HL-60 (cell line): ENCODE measurements at regions not wholly inside any gene's neighbourhood (a gene's known extent, or its start where the extent isn't known, plus 50 kb on each side); places are given as distances from the start of the nearest gene placed in this dataset.

Experiments
- CTCF ChIP-seq: IDR thresholded peaks from one replicate; pipeline ENCODE4 v1.5.1; 2011; ENCODE audit warnings: low read length, control low read depth, inconsistent platforms; ENCODE audit not compliant: insufficient read depth
- GABPA ChIP-seq: IDR thresholded peaks from 2 replicates; pipeline ENCODE4 v1.6.1; 2012; ENCODE audit warnings: low read depth
- POLR2AphosphoS5 ChIP-seq: IDR thresholded peaks from 2 replicates; pipeline ENCODE4 v1.6.1; 2012; ENCODE audit warnings: low read depth
- SPI1 ChIP-seq: IDR thresholded peaks from 2 replicates; pipeline ENCODE4 v1.6.1; 2012; ENCODE audit warnings: low read depth, mild to moderate bottlenecking, borderline replicate concordance
- TF ChIP-seq, protein P1 (sequence below): IDR thresholded peaks from 2 replicates; pipeline ENCODE4 v1.6.1; 2012; ENCODE audit warnings: low read depth; ENCODE audit not compliant: insufficient replicate concordance

DNA sequence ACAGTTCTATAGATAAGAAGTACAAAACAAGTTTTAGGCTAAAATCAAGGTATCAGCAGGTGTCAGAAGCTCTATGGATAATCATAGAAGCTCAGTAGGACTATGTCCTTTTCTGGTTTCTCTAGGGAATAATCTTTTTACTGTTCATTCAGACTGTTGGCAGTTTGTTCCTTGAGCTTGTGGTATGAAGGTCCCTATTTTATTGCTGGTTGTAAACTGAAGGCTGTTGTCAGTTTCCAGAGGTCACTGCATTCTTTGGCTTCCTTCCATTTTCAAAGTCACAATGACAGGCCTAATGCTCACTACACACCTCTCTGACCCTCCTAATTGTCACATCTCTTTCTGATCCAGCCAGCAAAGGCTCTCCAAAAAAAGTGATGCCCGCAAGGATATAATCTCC lies 337.9 kb upstream of the EDNRB start:
- TF ChIP-seq CTCF, result no peak
- TF ChIP-seq POLR2AphosphoS5, result no peak
- TF ChIP-seq, protein P1, sequence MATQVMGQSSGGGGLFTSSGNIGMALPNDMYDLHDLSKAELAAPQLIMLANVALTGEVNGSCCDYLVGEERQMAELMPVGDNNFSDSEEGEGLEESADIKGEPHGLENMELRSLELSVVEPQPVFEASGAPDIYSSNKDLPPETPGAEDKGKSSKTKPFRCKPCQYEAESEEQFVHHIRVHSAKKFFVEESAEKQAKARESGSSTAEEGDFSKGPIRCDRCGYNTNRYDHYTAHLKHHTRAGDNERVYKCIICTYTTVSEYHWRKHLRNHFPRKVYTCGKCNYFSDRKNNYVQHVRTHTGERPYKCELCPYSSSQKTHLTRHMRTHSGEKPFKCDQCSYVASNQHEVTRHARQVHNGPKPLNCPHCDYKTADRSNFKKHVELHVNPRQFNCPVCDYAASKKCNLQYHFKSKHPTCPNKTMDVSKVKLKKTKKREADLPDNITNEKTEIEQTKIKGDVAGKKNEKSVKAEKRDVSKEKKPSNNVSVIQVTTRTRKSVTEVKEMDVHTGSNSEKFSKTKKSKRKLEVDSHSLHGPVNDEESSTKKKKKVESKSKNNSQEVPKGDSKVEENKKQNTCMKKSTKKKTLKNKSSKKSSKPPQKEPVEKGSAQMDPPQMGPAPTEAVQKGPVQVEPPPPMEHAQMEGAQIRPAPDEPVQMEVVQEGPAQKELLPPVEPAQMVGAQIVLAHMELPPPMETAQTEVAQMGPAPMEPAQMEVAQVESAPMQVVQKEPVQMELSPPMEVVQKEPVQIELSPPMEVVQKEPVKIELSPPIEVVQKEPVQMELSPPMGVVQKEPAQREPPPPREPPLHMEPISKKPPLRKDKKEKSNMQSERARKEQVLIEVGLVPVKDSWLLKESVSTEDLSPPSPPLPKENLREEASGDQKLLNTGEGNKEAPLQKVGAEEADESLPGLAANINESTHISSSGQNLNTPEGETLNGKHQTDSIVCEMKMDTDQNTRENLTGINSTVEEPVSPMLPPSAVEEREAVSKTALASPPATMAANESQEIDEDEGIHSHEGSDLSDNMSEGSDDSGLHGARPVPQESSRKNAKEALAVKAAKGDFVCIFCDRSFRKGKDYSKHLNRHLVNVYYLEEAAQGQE, result no peak
- TF ChIP-seq GABPA, result no peak
- TF ChIP-seq SPI1, result no peak
